T-helper 1 cell (primary cell): ENCODE measurements at regions not wholly inside any gene's neighbourhood (a gene's known extent, or its start where the extent isn't known, plus 50 kb on each side); places are given as distances from the start of the nearest gene placed in this dataset.

Experiments
- DNase-seq, 5 donors: peaks; one replicate each; pipeline ENCODE4 v3.0.0-alpha.2; 2012 to 2020

GRCh38 chr2:38509947-38510326 is 92.8 kb downstream of the HNRNPLL start:
- no peak for DNase-seq

GRCh38 chr2:38509314-38509946 is 93.3 kb downstream of the HNRNPLL start:
- DNase-seq, result no peak

GRCh38 chr2:38508311-38509039 is 94.3 kb downstream of the HNRNPLL start:
- DNase-seq, result peak; percentile 47 to 78 (median 66)

- no peak for DNase-seq
These were observed 95.0 kb downstream of the HNRNPLL start for GRCh38 chr2:38507712-38508111.

GRCh38 chr2:38505779-38506178 is 96.9 kb downstream of the HNRNPLL start:
- no peak for DNase-seq

- DNase-seq, result no peak
These were observed 98.6 kb downstream of the HNRNPLL start for GRCh38 chr2:38504169-38504568.

GRCh38 chr2:38502107-38502506 is 100.6 kb downstream of the HNRNPLL start:
- no peak for DNase-seq

- no peak for DNase-seq
These were observed 102.5 kb downstream of the HNRNPLL start for GRCh38 chr2:38500283-38500634.

GRCh38 chr2:38499548-38500282 is 103.0 kb downstream of the HNRNPLL start:
- DNase-seq, result no peak

- no peak for DNase-seq
These were observed 104.7 kb downstream of the HNRNPLL start for GRCh38 chr2:38498045-38498481.

- DNase-seq, result no peak
These were observed 105.1 kb downstream of the HNRNPLL start for GRCh38 chr2:38497670-38498037.

- no peak for DNase-seq
These were observed 105.6 kb downstream of the HNRNPLL start for GRCh38 chr2:38496927-38497669.

- no peak for DNase-seq
These were observed 106.8 kb downstream of the HNRNPLL start for GRCh38 chr2:38495880-38496279.

GRCh38 chr2:38494394-38494793 is 108.3 kb downstream of the HNRNPLL start:
- DNase-seq, result no peak

- no peak for DNase-seq
These were observed 110.6 kb downstream of the HNRNPLL start for GRCh38 chr2:38492042-38492615.

GRCh38 chr2:38491436-38491835 is 111.3 kb downstream of the HNRNPLL start:
- no peak for DNase-seq

- DNase-seq, result no peak
These were observed 112.8 kb upstream of the ATL2 start for GRCh38 chr2:38489846-38490245.

GRCh38 chr2:38487852-38488251 is 110.8 kb upstream of the ATL2 start:
- no peak for DNase-seq

GRCh38 chr2:38486213-38487026 is 109.3 kb upstream of the ATL2 start:
- DNase-seq, result no peak

GRCh38 chr2:38485734-38486133 is 108.7 kb upstream of the ATL2 start:
- no peak for DNase-seq

GRCh38 chr2:38484957-38485356 is 107.9 kb upstream of the ATL2 start:
- no peak for DNase-seq
